HCT116 (cell line): ENCODE measurements at regions not wholly inside any gene's neighbourhood (a gene's known extent, or its start where the extent isn't known, plus 50 kb on each side); places are given as distances from the start of the nearest gene placed in this dataset.

ENCODE experiments used
- ATAC-seq: fragments of 200-7000 bp; cut with Tn5 transposase; 2 replicates; pipeline ENCODE4 v1.9.1; 2020; ENCODE audit warnings: mild to moderate bottlenecking, moderate library complexity
- BruUV-seq: library from RNA; stranded (reverse); fragments of 400-500 nt; replicated peaks from 2 replicates; lab custom pipeline; 2021; lab: Mats Ljungman, UMichigan
- CTCF ChIA-PET: fragments of 300-600 bp; sonication (Branson Sonifier 250); formaldehyde crosslinking; loops from one replicate; lab custom pipeline; 2021; ENCODE audit warnings: antibody characterized with exemption; lab: Charles Lee
- POLR2A ChIA-PET: fragments of 300-600, 350-600 bp; sonication (Branson Sonifier 250); formaldehyde crosslinking; loops from one replicate; lab custom pipeline; 2021; ENCODE audit warnings: antibody characterized with exemption; lab: Charles Lee
- RAD21 ChIA-PET, 2 experiments: fragments of 300-600 bp; sonication (Branson Sonifier 250); formaldehyde crosslinking; loops; one replicate each; lab custom pipeline; 2023; ENCODE audit warnings: low total read pairs in 2 of 2; ENCODE audit not compliant: uncharacterized antibody in 2 of 2, unreplicated experiment in 2 of 2, low non-redundant PET in 1 of 2; lab: Charles Lee
- DNase-seq: peaks from one replicate; pipeline ENCODE4 v3.0.0-alpha.2; 2010; ENCODE audit warnings: low read depth, low spot score
- H2AFZ ChIP-seq: fragments of 200-600 bp; shearing (Covaris generic), sonication (generic); 2 replicates; pipeline ENCODE4 v1.6.1; 2017; ENCODE audit warnings: low read depth, mixed run types, mixed read lengths, antibody characterized with exemption, low read length; ENCODE audit not compliant: poor library complexity, severe bottlenecking
- H3K27ac ChIP-seq: 2 replicates; pipeline ENCODE4 v1.5.1; 2012; ENCODE audit warnings: low read depth, low read length
- H3K27me3 ChIP-seq: fragments of 200-600 bp; sonication (generic); 2 replicates; pipeline ENCODE4 v1.6.1; 2016; ENCODE audit warnings: mixed run types, low read length, mixed read lengths; ENCODE audit not compliant: insufficient read depth
- H3K36me3 ChIP-seq, 2 experiments: fragments of 200-500 bp in 1 of 2; fragments of 200-600 bp in 1 of 2; sonication (Bioruptor generic) in 1 of 2; sonication (generic) in 1 of 2; 2 replicates each; pipeline versions ENCODE4 v1.5.1 to v1.6.1; 2014 to 2016; ENCODE audit warnings: low read length in 2 of 2, inconsistent platforms in 1 of 2, mixed read lengths in 1 of 2, mixed run types in 1 of 2; ENCODE audit not compliant: insufficient read depth in 2 of 2, control insufficient read depth in 1 of 2
- H3K4me1 ChIP-seq, 2 experiments: fragments of 200-600 bp in 1 of 2; sonication (generic) in 1 of 2; 2 replicates each; pipeline versions ENCODE4 v1.5.1 to v1.6.1; 2012 to 2017; ENCODE audit warnings: low read length in 2 of 2, inconsistent platforms in 1 of 2, mild to moderate bottlenecking in 1 of 2, mixed read lengths in 1 of 2, mixed run types in 1 of 2, moderate library complexity in 1 of 2; ENCODE audit not compliant: insufficient read depth in 2 of 2, control insufficient read depth in 1 of 2
- H3K4me2 ChIP-seq: fragments of 200-600 bp; sonication (generic); 2 replicates; pipeline ENCODE4 v1.6.1; 2017; ENCODE audit warnings: mixed run types, low read length, mixed read lengths
- H3K4me3 ChIP-seq, 2 experiments: fragments of 200-600 bp in 1 of 2; sonication (generic) in 1 of 2; replicated peaks in 1 of 2; 2 replicates each; pipeline ENCODE4 v1.5.1; 2011 to 2016; ENCODE audit warnings: low read length in 2 of 2, control low read depth in 1 of 2, low read depth in 1 of 2, mild to moderate bottlenecking in 1 of 2, mixed read lengths in 1 of 2, mixed run types in 1 of 2
- H3K79me2 ChIP-seq: fragments of 200-600 bp; sonication (generic); 2 replicates; pipeline ENCODE4 v1.6.1; 2017; ENCODE audit warnings: mild to moderate bottlenecking, mixed run types, low read length, moderate library complexity, mixed read lengths; ENCODE audit not compliant: insufficient read depth
- H3K9ac ChIP-seq: fragments of 200-600 bp; sonication (generic); 2 replicates; pipeline ENCODE4 v1.6.1; 2016; ENCODE audit warnings: low read length, mixed read lengths
- H3K9me2 ChIP-seq: fragments of 200-600 bp; sonication (generic), shearing (Covaris generic); 2 replicates; pipeline ENCODE4 v1.6.1; 2017; ENCODE audit warnings: mixed run types, mild to moderate bottlenecking, moderate library complexity; ENCODE audit not compliant: insufficient read depth
- H3K9me3 ChIP-seq, 2 experiments: fragments of 200-500 bp in 1 of 2; fragments of 200-600 bp in 1 of 2; sonication (Bioruptor generic) in 1 of 2; sonication (generic) in 1 of 2; 2 replicates each; pipeline ENCODE4 v1.6.1; 2014 to 2017; ENCODE audit warnings: low read length in 2 of 2, mixed read lengths in 2 of 2, inconsistent platforms in 1 of 2, low read depth in 1 of 2, mild to moderate bottlenecking in 1 of 2, mixed run types in 1 of 2, moderate library complexity in 1 of 2; ENCODE audit not compliant: control insufficient read depth in 1 of 2, insufficient read depth in 1 of 2
- H4K20me1 ChIP-seq: fragments of 200-600 bp; sonication (generic), shearing (Covaris generic); 2 replicates; pipeline ENCODE4 v1.6.1; 2017; ENCODE audit warnings: mixed run types, mild to moderate bottlenecking, moderate library complexity; ENCODE audit not compliant: insufficient read depth
- CBX3 ChIP-seq: IDR thresholded peaks from 2 replicates; pipeline ENCODE4 v1.6.1; 2012; ENCODE audit warnings: low read depth
- CEBPB ChIP-seq: IDR thresholded peaks from 2 replicates; pipeline ENCODE4 v1.6.1; 2012; ENCODE audit warnings: low read depth
- EGR1 ChIP-seq: IDR thresholded peaks from 2 replicates; pipeline ENCODE4 v1.6.1; 2012; ENCODE audit warnings: low read depth
- ELF1 ChIP-seq: IDR thresholded peaks from 2 replicates; pipeline ENCODE4 v1.6.1; 2012; ENCODE audit warnings: low read depth, borderline replicate concordance
- EZH2 ChIP-seq: fragments of 200-600 bp; sonication (generic); IDR thresholded peaks from 2 replicates; pipeline ENCODE4 v1.6.1; 2017; ENCODE audit warnings: antibody characterized with exemption, mixed run types
- EZH2phosphoT487 ChIP-seq: fragments of 200-600 bp; IDR thresholded peaks from 2 replicates; pipeline ENCODE4 v1.6.1; 2018; ENCODE audit warnings: antibody characterized with exemption, borderline replicate concordance
- FOSL1 ChIP-seq: IDR thresholded peaks from 2 replicates; pipeline ENCODE4 v1.6.1; 2012; ENCODE audit warnings: low read depth
- JUND ChIP-seq: IDR thresholded peaks from 2 replicates; pipeline ENCODE4 v1.6.1; 2012
- POLR2A ChIP-seq: IDR thresholded peaks from 2 replicates; pipeline ENCODE4 v1.7.0; 2011; ENCODE audit warnings: borderline replicate concordance; ENCODE audit not compliant: insufficient read depth, insufficient read length; ENCODE audit errors: extremely low read depth
- POLR2AphosphoS5 ChIP-seq: IDR thresholded peaks from 2 replicates; pipeline ENCODE4 v1.6.1; 2011; ENCODE audit warnings: mild to moderate bottlenecking, low read depth, low read length, moderate library complexity
- RAD21 ChIP-seq: IDR thresholded peaks from 2 replicates; pipeline ENCODE4 v1.6.1; 2012; ENCODE audit warnings: low read depth, mild to moderate bottlenecking
- SIN3A ChIP-seq: IDR thresholded peaks from 2 replicates; pipeline ENCODE4 v1.6.1; 2012; ENCODE audit warnings: low read depth
- SP1 ChIP-seq: IDR thresholded peaks from 2 replicates; pipeline ENCODE4 v1.6.1; 2012; ENCODE audit warnings: low read depth
- SRF ChIP-seq: IDR thresholded peaks from 2 replicates; pipeline ENCODE4 v1.6.1; 2012; ENCODE audit warnings: low read depth
- ZNF274 ChIP-seq: fragments of 200-500 bp; sonication (Bioruptor generic); IDR thresholded peaks from 2 replicates; pipeline ENCODE4 v1.6.1; 2014; ENCODE audit warnings: mild to moderate bottlenecking, low read depth, low read length, inconsistent platforms
- intact Hi-C: fragments of 100-400 bp; cut with micrococcal nuclease; formaldehyde crosslinking; loops from 2 replicates; pipeline ENCODE4 v1.10.0; 2022
- TF ChIP-seq, protein P1 (sequence below): IDR thresholded peaks from 2 replicates; pipeline ENCODE4 v1.6.1; 2012
- TF ChIP-seq, protein P2 (sequence below), 3 experiments: fragments of 200-600 bp in 1 of 3; sonication (generic) in 1 of 3; IDR thresholded peaks in 2 of 3; conservative IDR thresholded peaks in 1 of 3; 2 replicates each; pipeline ENCODE4 v1.5.1; 2012 to 2017; ENCODE audit warnings: low read depth in 2 of 3, low read length in 2 of 3, antibody characterized with exemption in 1 of 3, borderline replicate concordance in 1 of 3, control low read depth in 1 of 3, mild to moderate bottlenecking in 1 of 3, mixed read lengths in 1 of 3, mixed run types in 1 of 3, moderate library complexity in 1 of 3; ENCODE audit not compliant: insufficient read depth in 1 of 3
- TF ChIP-seq, protein P3 (sequence below): IDR thresholded peaks from 2 replicates; pipeline ENCODE4 v1.6.1; 2012; ENCODE audit warnings: low read depth

DNA sequence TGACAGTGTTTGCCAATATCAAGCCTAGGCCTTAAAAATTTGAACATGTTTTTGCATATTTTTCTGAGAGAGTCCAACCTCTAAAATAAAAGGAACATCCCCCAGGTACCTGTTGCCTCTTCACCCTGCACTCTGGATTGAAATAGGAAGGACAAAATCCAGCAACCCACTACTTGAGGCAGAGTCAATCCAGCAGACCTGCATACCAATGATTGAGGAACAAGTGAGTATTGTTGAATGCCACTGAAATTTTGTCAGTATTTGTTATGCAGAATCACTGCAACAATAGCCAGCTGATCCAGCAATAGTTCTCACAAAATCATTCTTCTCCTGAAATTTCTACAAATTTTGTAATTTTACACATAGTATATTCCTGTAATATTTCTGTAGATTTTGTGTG is 460.6 kb upstream of the FOXG1 start:
- no peak overlapping the region for H3K4me3 ChIP-seq
- H3K4me1 ChIP-seq: no peaks in the 10 kb centered on the region
- ATAC-seq (no peak), DNase-seq (no peak)
- H3K9me2 ChIP-seq: no peaks in the 10 kb centered on the region
- TF ChIP-seq, protein P1, sequence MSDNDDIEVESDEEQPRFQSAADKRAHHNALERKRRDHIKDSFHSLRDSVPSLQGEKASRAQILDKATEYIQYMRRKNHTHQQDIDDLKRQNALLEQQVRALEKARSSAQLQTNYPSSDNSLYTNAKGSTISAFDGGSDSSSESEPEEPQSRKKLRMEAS: no peak
- TF ChIP-seq ZNF274: no peak
- TF ChIP-seq ELF1: no peak
- TF ChIP-seq EZH2: no peak
- no peak for TF ChIP-seq JUND
- no peak overlapping the region for H3K4me2 ChIP-seq
- H3K27me3 ChIP-seq: no peaks in the 10 kb centered on the region
- H4K20me1 ChIP-seq: no peaks in the 10 kb centered on the region
- peaks cover 8 to 30% of the 10 kb centered on the region in 2 experiments; a peak in 3 of 4 replicates for H3K9me3 ChIP-seq
- ChIA-PET RAD21 (no interaction called here), CTCF (no interaction called here), POLR2A (no interaction called here)
- H3K36me3 ChIP-seq: no peaks in the 10 kb centered on the region
- no peaks in the 10 kb centered on the region for H3K79me2 ChIP-seq
- H3K9ac ChIP-seq: no peak overlapping the region
- BruUV-seq: no TSS peak
- no peak overlapping the region for H2AFZ ChIP-seq
- intact Hi-C loops: no loop called here
- no peak overlapping the region for H3K27ac ChIP-seq

DNA sequence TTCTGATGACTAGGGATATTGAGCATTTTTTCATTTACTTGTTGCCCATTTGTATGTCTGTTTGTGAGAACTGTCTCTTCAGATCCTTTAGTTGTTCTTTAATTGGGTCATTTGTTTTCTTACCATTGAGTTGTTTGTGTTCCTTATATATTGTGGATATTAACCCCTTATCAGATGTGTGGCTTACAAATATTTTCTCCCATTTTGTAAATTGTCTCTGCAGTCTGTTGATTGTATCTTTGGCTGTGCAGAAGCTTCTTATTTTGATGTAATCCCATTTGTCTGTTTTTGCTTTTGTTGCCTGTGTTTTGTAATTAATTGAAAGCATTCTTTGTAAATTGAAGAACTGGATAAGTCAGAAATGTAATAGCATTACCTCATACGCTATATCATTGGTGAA is 459.1 kb upstream of the FOXG1 start:
- RAD21 ChIA-PET: no interaction called here
- H3K9me3 ChIP-seq: peaks cover 12 to 30% of the 10 kb centered on the region in 2 experiments; a peak in 3 of 4 replicates
- TF ChIP-seq EZH2: no peak
- TF ChIP-seq SP1: no peak
- TF ChIP-seq EZH2phosphoT487: no peak
- TF ChIP-seq POLR2AphosphoS5: no peak
- no peak for TF ChIP-seq ELF1
- TF ChIP-seq FOSL1: no peak
- TF ChIP-seq RAD21: no peak
- TF ChIP-seq, protein P1: no peak
- TF ChIP-seq EGR1: no peak
- no peak for TF ChIP-seq ZNF274
- TF ChIP-seq SIN3A: no peak
- no peak for TF ChIP-seq CEBPB
- TF ChIP-seq, protein P2, sequence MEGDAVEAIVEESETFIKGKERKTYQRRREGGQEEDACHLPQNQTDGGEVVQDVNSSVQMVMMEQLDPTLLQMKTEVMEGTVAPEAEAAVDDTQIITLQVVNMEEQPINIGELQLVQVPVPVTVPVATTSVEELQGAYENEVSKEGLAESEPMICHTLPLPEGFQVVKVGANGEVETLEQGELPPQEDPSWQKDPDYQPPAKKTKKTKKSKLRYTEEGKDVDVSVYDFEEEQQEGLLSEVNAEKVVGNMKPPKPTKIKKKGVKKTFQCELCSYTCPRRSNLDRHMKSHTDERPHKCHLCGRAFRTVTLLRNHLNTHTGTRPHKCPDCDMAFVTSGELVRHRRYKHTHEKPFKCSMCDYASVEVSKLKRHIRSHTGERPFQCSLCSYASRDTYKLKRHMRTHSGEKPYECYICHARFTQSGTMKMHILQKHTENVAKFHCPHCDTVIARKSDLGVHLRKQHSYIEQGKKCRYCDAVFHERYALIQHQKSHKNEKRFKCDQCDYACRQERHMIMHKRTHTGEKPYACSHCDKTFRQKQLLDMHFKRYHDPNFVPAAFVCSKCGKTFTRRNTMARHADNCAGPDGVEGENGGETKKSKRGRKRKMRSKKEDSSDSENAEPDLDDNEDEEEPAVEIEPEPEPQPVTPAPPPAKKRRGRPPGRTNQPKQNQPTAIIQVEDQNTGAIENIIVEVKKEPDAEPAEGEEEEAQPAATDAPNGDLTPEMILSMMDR (IDR thresholded peaks at IDR 0.05 in 2 of 3, conservative IDR thresholded peaks at IDR 0.05 in 1 of 3; ENCODE audit: borderline replicate concordance in 1 of 3, insufficient read depth in 1 of 3, low read depth in 2 of 3, low read length in 2 of 3): no peak
- no peak for TF ChIP-seq CBX3
- no peak for TF ChIP-seq SRF
- TF ChIP-seq POLR2A: no peak
- TF ChIP-seq, protein P3, sequence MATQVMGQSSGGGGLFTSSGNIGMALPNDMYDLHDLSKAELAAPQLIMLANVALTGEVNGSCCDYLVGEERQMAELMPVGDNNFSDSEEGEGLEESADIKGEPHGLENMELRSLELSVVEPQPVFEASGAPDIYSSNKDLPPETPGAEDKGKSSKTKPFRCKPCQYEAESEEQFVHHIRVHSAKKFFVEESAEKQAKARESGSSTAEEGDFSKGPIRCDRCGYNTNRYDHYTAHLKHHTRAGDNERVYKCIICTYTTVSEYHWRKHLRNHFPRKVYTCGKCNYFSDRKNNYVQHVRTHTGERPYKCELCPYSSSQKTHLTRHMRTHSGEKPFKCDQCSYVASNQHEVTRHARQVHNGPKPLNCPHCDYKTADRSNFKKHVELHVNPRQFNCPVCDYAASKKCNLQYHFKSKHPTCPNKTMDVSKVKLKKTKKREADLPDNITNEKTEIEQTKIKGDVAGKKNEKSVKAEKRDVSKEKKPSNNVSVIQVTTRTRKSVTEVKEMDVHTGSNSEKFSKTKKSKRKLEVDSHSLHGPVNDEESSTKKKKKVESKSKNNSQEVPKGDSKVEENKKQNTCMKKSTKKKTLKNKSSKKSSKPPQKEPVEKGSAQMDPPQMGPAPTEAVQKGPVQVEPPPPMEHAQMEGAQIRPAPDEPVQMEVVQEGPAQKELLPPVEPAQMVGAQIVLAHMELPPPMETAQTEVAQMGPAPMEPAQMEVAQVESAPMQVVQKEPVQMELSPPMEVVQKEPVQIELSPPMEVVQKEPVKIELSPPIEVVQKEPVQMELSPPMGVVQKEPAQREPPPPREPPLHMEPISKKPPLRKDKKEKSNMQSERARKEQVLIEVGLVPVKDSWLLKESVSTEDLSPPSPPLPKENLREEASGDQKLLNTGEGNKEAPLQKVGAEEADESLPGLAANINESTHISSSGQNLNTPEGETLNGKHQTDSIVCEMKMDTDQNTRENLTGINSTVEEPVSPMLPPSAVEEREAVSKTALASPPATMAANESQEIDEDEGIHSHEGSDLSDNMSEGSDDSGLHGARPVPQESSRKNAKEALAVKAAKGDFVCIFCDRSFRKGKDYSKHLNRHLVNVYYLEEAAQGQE: no peak

More for the DNA sequence above, 459.1 kb upstream of the FOXG1 start:
- no peaks in the 10 kb centered on the region for H4K20me1 ChIP-seq
- intact Hi-C loops: no loop called here
- no peak overlapping the region for H3K4me2 ChIP-seq
- BruUV-seq: no TSS peak
- no peaks in the 10 kb centered on the region for H3K4me1 ChIP-seq
- H3K9me2 ChIP-seq: no peaks in the 10 kb centered on the region
- no peaks in the 10 kb centered on the region for H3K79me2 ChIP-seq
- no peak overlapping the region for H2AFZ ChIP-seq
- CTCF ChIA-PET: no interaction called here
- no peak for ATAC-seq
- H3K27ac ChIP-seq: no peak overlapping the region
- H3K9ac ChIP-seq: no peak overlapping the region
- POLR2A ChIA-PET: no interaction called here
- H3K27me3 ChIP-seq: no peaks in the 10 kb centered on the region
- DNase-seq: no peak
- H3K36me3 ChIP-seq: no peaks in the 10 kb centered on the region
- H3K4me3 ChIP-seq: no peak overlapping the region
